ENCODE measurements at regions not wholly inside any gene's neighbourhood (a gene's known extent, or its start where the extent isn't known, plus 50 kb on each side); places are given as distances from the start of the nearest gene placed in this dataset.

DNA sequence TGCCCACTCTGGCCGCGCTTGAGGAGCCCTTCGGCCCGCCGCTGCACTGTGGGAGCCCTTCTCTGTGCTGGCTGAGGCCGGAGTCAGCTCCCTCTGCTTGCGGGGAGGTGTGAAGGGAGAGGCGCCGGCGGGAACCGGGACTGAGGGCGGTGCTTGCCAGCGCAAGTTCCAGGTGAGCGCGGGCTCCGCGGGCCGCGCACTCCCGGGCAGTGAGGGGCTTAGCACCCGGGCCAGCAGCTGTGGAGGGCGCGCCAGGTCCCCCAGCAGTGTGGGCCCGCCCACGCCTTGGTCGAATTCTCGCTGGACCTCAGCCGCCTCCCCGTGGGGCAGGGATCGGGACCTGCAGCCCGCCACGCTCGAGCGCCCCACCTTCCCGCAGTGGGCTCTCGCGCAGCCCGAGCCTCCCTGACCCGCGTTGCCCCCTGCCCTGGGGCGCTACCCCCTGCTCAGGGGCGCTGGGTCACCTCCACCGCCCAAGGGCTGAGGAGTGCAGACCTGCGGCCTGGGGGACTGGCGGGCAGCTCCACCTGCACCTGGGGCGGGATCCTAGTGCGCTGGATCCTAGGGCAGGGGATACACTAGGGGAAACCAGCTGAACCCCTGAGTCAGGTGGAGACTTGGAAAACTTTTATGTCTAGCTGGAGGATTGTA, 97.3 kb downstream of the CD8B2 start:
- TF ChIP-seq CTCF (IDR thresholded peaks at IDR 0.05; ENCODE audit: poor library complexity) (no peak), EZH2phosphoT487 (IDR thresholded peaks at IDR 0.05; ENCODE audit: low read depth, severe bottlenecking, unreplicated experiment) (no peak), EZH2 (IDR thresholded peaks at IDR 0.05; ENCODE audit: borderline replicate concordance) (no peak)

Data from hepatocyte (in vitro differentiated cells).